ENCODE measurements at regions not wholly inside any gene's neighbourhood (a gene's known extent, or its start where the extent isn't known, plus 50 kb on each side); places are given as distances from the start of the nearest gene placed in this dataset.

GRCh38 chr14:49106741-49107667 lies 479.2 kb downstream of the RPS29 start:
- no peak for ATAC-seq
- no peak for TF ChIP-seq PPARA (CRISPR knock-in tag; IDR thresholded peaks at IDR 0.05; ENCODE audit: borderline replicate concordance)
- no peak for TF ChIP-seq GLIS3 (CRISPR knock-in tag; IDR thresholded peaks at IDR 0.05)
- no peak for TF ChIP-seq ZNF70 (CRISPR knock-in tag; IDR thresholded peaks at IDR 0.05)
- no peak for TF ChIP-seq ZNF8 (CRISPR knock-in tag; IDR thresholded peaks at IDR 0.05)
- no peak for TF ChIP-seq RARB (CRISPR knock-in tag; IDR thresholded peaks at IDR 0.05)
- no peak for TF ChIP-seq PATZ1 (CRISPR knock-in tag; IDR thresholded peaks at IDR 0.05; ENCODE audit: borderline replicate concordance)
- no peak for TF ChIP-seq TSHZ2 (CRISPR knock-in tag; IDR thresholded peaks at IDR 0.05)
- no peak for TF ChIP-seq TOX (CRISPR knock-in tag; IDR thresholded peaks at IDR 0.05; ENCODE audit: borderline replicate concordance)
- no peak for TF ChIP-seq ISL1 (CRISPR knock-in tag; IDR thresholded peaks at IDR 0.05)
- no peak for TF ChIP-seq POU6F1 (CRISPR knock-in tag; IDR thresholded peaks at IDR 0.05; ENCODE audit: borderline replicate concordance, low read depth)
- TF ChIP-seq ESRRG (CRISPR knock-in tag; IDR thresholded peaks at IDR 0.05) = no peak
- no peak for TF ChIP-seq ARNTL (CRISPR knock-in tag; IDR thresholded peaks at IDR 0.05; ENCODE audit: borderline replicate concordance, low read depth)
- TF ChIP-seq TCF4 (CRISPR knock-in tag; IDR thresholded peaks at IDR 0.05; ENCODE audit: borderline replicate concordance) = no peak
- no peak for TF ChIP-seq CSDC2 (CRISPR knock-in tag; IDR thresholded peaks at IDR 0.05)
- TF ChIP-seq SNAI2 (CRISPR knock-in tag; IDR thresholded peaks at IDR 0.05) = no peak
- TF ChIP-seq CREB5 (CRISPR knock-in tag; IDR thresholded peaks at IDR 0.05; ENCODE audit: low read depth) = no peak
- TF ChIP-seq BACH2 (CRISPR knock-in tag; IDR thresholded peaks at IDR 0.05; ENCODE audit: borderline replicate concordance) = no peak

GRCh38 chr14:49105956-49106355 lies 480.2 kb downstream of the RPS29 start:
- ATAC-seq = no peak
- TF ChIP-seq TSHZ2 (CRISPR knock-in tag; IDR thresholded peaks at IDR 0.05) (no peak), CREB5 (CRISPR knock-in tag; IDR thresholded peaks at IDR 0.05; ENCODE audit: low read depth) (no peak), OSR1 (CRISPR knock-in tag; IDR thresholded peaks at IDR 0.05) (no peak), ZFP3 (CRISPR knock-in tag; IDR thresholded peaks at IDR 0.05) (no peak), ESRRG (CRISPR knock-in tag; IDR thresholded peaks at IDR 0.05) (no peak), GLIS3 (CRISPR knock-in tag; IDR thresholded peaks at IDR 0.05) (no peak), SNAI2 (CRISPR knock-in tag; IDR thresholded peaks at IDR 0.05) (no peak), CSRNP3 (CRISPR knock-in tag; IDR thresholded peaks at IDR 0.05) (no peak), PPARA (CRISPR knock-in tag; IDR thresholded peaks at IDR 0.05; ENCODE audit: borderline replicate concordance) (no peak), ISL1 (CRISPR knock-in tag; IDR thresholded peaks at IDR 0.05) (no peak), ZFP30 (CRISPR knock-in tag; IDR thresholded peaks at IDR 0.05) (no peak), BACH2 (CRISPR knock-in tag; IDR thresholded peaks at IDR 0.05; ENCODE audit: borderline replicate concordance) (no peak), ZNF70 (CRISPR knock-in tag; IDR thresholded peaks at IDR 0.05) (no peak), TOX (CRISPR knock-in tag; IDR thresholded peaks at IDR 0.05; ENCODE audit: borderline replicate concordance) (no peak), ZNF8 (CRISPR knock-in tag; IDR thresholded peaks at IDR 0.05) (no peak), RARB (CRISPR knock-in tag; IDR thresholded peaks at IDR 0.05) (no peak), ARNTL (CRISPR knock-in tag; IDR thresholded peaks at IDR 0.05; ENCODE audit: borderline replicate concordance, low read depth) (no peak), PATZ1 (CRISPR knock-in tag; IDR thresholded peaks at IDR 0.05; ENCODE audit: borderline replicate concordance) (no peak)

Data from SK-N-SH treated with all-trans-retinoic acid at 6 μM for 48 hours (cell line).